Left lung (tissue), 4 donors: ENCODE measurements at regions not wholly inside any gene's neighbourhood (a gene's known extent, or its start where the extent isn't known, plus 50 kb on each side); places are given as distances from the start of the nearest gene placed in this dataset.

Experiments
- ATAC-seq: fragments of 200-7000 bp; cut with Tn5 transposase; one replicate; pipeline ENCODE4 v1.9.1; 2020; ENCODE audit warnings: moderate library complexity
- DNase-seq, 4 donors: peaks; one replicate each; pipeline ENCODE4 v3.0.0-alpha.2; 2013 to 2020
- H3K27ac ChIP-seq, 2 donors: fragments of 200-600 bp; sonication (generic) in 1 of 2; one replicate each; pipeline versions ENCODE4 v1.5.0 to v1.8.0; 2020 to 2021
- H3K27me3 ChIP-seq, 2 donors: fragments of 200-600 bp; sonication (generic) in 1 of 2; one replicate each; pipeline versions ENCODE4 v1.5.0 to v1.8.0; 2020 to 2021
- H3K36me3 ChIP-seq, 2 donors: fragments of 200-600 bp; sonication (generic) in 1 of 2; one replicate each; pipeline versions ENCODE4 v1.5.0 to v1.8.0; 2020 to 2021
- H3K4me1 ChIP-seq, 2 donors: fragments of 200-600 bp; one replicate each; pipeline ENCODE4 v1.8.0; 2021
- H3K4me3 ChIP-seq, 2 donors: fragments of 200-600 bp; sonication (generic) in 1 of 2; one replicate each; pipeline versions ENCODE4 v1.5.0 to v1.8.0; 2020 to 2021; ENCODE audit warnings: mild to moderate bottlenecking in 1 of 2
- H3K9me3 ChIP-seq, 2 donors: fragments of 200-600 bp; sonication (generic) in 1 of 2; one replicate each; pipeline versions ENCODE4 v1.5.0 to v1.8.0; 2020 to 2021
- CTCF ChIP-seq, 2 donors: fragments of 200-600 bp; sonication (generic) in 1 of 2; IDR thresholded peaks; one replicate each; pipeline versions ENCODE4 v1.5.0 to v1.8.0; 2021; ENCODE audit warnings: antibody characterized with exemption in 2 of 2
- intact Hi-C, 2 donors: fragments of 100-400 bp; cut with DNase I; formaldehyde crosslinking; loops; one replicate each; pipeline versions ENCODE4 v1.11.2 to v1.14.2; 2022
- donor health status: DM: no; HTN: yes; CAD: no.
- donor health status: DM: no; HTN: no; CAD: no.

- ATAC-seq, result no peak
- TF ChIP-seq CTCF (IDR thresholded peaks at IDR 0.05), result no peak
- intact Hi-C loops, result no loop called here
Measured at GRCh38 chr13:44165889-44166496, 207.6 kb upstream of the SERP2 start.

GRCh38 chr13:44169018-44169911 lies 204.4 kb upstream of the SERP2 start:
- H3K4me3 ChIP-seq, result no peak overlapping the region
- TF ChIP-seq CTCF (IDR thresholded peaks at IDR 0.05), result no peak
- intact Hi-C loops, result no loop called here
- no peaks in the 10 kb centered on the region for H3K27me3 ChIP-seq
- H3K4me1 ChIP-seq, result no peaks in the 10 kb centered on the region
- ATAC-seq (no peak), DNase-seq (no peak)
- H3K27ac ChIP-seq, result no peak overlapping the region
- H3K36me3 ChIP-seq, result no peaks in the 10 kb centered on the region
- no peaks in the 10 kb centered on the region for H3K9me3 ChIP-seq

More at GRCh38 chr13:44165889-44166496, 207.6 kb upstream of the SERP2 start:
- no peak overlapping the region for H3K27ac ChIP-seq
- no peaks in the 10 kb centered on the region for H3K4me1 ChIP-seq
- no peak for DNase-seq
- H3K36me3 ChIP-seq, result no peaks in the 10 kb centered on the region
- H3K9me3 ChIP-seq, result no peaks in the 10 kb centered on the region
- no peak overlapping the region for H3K4me3 ChIP-seq
- H3K27me3 ChIP-seq, result no peaks in the 10 kb centered on the region

- ATAC-seq (no peak), DNase-seq (no peak)
- Histone ChIP-seq H3K27ac (no peak overlapping the region), H3K36me3 (no peaks in the 10 kb centered on the region), H3K9me3 (no peaks in the 10 kb centered on the region), H3K27me3 (no peaks in the 10 kb centered on the region), H3K4me3 (no peak overlapping the region), H3K4me1 (no peaks in the 10 kb centered on the region)
- intact Hi-C loops, result no loop called here
- TF ChIP-seq CTCF (IDR thresholded peaks at IDR 0.05), result no peak
Measured at GRCh38 chr13:44170731-44171130, 202.9 kb upstream of the SERP2 start.

- Histone ChIP-seq H3K27me3 (no peaks in the 10 kb centered on the region), H3K9me3 (no peaks in the 10 kb centered on the region), H3K4me3 (no peak overlapping the region), H3K4me1 (no peaks in the 10 kb centered on the region), H3K36me3 (no peaks in the 10 kb centered on the region), H3K27ac (no peak overlapping the region)
- TF ChIP-seq CTCF (IDR thresholded peaks at IDR 0.05), result no peak
- ATAC-seq, result no peak
- no peak for DNase-seq
- intact Hi-C loops, result no loop called here
Measured at GRCh38 chr13:44171156-44171555, 202.5 kb upstream of the SERP2 start.

GRCh38 chr13:44171861-44172260 lies 201.8 kb upstream of the SERP2 start:
- H3K27me3 ChIP-seq, result no peaks in the 10 kb centered on the region
- DNase-seq, result peak in 1 of 4 donors; percentile 37
- intact Hi-C loops, result no loop called here
- peak; percentile 82 for ATAC-seq
- H3K9me3 ChIP-seq, result no peaks in the 10 kb centered on the region
- no peaks in the 10 kb centered on the region for H3K36me3 ChIP-seq
- H3K27ac ChIP-seq, result no peak overlapping the region
- no peaks in the 10 kb centered on the region for H3K4me1 ChIP-seq
- H3K4me3 ChIP-seq, result no peak overlapping the region
- TF ChIP-seq CTCF (IDR thresholded peaks at IDR 0.05), result no peak
